ENCODE measurements at regions not wholly inside any gene's neighbourhood (a gene's known extent, or its start where the extent isn't known, plus 50 kb on each side); places are given as distances from the start of the nearest gene placed in this dataset.

DNA sequence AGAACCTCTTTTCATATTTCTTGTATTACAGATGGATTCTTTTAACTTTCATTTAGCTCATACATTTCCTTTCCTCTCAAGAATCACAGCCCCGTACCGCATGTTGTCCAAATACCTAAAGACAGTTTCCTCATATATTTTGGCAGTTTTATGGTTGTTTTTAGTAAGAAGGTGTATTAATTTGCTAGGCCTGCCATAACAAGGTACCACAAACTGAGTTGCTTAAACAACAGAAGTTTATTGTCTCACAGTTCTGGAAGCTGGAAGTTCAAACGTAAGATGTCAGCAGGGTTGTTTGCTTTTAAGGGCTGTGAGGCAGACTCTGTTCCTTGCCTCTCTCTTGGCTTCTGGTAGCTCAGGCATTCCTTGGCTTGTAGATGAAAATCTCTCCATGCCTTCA is 343.2 kb upstream of the TNP1 start:
- TF ChIP-seq, protein P1, sequence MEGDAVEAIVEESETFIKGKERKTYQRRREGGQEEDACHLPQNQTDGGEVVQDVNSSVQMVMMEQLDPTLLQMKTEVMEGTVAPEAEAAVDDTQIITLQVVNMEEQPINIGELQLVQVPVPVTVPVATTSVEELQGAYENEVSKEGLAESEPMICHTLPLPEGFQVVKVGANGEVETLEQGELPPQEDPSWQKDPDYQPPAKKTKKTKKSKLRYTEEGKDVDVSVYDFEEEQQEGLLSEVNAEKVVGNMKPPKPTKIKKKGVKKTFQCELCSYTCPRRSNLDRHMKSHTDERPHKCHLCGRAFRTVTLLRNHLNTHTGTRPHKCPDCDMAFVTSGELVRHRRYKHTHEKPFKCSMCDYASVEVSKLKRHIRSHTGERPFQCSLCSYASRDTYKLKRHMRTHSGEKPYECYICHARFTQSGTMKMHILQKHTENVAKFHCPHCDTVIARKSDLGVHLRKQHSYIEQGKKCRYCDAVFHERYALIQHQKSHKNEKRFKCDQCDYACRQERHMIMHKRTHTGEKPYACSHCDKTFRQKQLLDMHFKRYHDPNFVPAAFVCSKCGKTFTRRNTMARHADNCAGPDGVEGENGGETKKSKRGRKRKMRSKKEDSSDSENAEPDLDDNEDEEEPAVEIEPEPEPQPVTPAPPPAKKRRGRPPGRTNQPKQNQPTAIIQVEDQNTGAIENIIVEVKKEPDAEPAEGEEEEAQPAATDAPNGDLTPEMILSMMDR (IDR thresholded peaks at IDR 0.05; ENCODE audit: low read depth, low read length): no peak
- no peak overlapping the region for H3K4me3 ChIP-seq (ENCODE audit: low read depth, low read length)

DNA sequence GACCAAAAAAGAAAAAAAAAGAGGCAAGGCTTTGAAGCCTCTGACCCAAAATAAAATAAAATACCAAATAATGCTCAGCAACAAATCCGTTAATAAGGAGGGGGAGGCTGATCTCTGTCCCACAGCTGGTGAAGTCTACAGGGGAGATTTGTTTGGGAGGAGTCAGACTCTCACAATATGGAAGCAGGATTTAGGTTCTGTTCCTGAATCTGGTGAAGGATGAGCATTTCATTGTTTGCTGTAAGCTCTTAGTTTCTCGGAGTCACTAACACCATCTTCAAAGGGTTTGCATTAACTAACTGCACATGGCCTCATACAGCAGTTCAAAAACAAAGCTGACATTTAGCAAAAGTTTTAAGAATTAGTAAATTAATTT is 339.4 kb upstream of the TNP1 start:
- TF ChIP-seq, protein P1 (IDR thresholded peaks at IDR 0.05; ENCODE audit: low read depth, low read length): no peak
- no peak overlapping the region for H3K4me3 ChIP-seq (ENCODE audit: low read depth, low read length)

DNA sequence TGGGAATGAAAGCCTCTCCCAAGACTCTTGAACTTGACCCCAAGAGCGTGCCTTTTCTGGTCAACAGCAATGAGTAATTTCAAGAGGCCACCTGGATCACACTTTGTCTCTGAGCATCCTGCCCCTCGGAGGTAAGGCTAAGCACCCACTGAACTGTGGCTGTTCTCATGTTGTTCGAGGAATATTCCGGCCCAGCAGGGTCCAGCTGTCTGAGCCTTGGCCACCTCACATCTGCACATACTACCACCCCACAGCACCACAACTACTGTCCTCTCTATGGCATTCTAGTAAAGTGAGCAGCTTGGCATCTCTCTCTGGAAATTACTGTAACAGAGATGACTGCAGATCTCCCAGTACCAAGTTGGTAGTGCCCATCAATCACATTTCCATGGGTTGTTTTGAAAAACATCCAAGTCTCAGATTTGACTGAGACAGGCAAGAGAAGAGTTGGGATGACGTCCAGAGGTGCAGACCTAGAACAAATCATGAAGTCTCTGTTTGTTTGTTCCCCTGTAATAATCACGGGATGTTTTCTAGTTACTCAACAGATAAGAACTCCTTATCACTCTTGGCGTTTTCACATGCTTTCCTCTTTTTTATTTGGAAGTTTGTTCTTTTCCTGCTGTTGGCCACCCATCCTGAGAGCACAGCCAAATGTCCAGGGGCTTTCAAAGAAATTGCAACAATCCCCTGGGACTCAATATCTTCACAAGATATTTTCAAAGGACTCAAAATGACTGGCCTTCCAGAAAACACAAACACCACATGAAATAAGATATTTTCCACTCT is 336.0 kb upstream of the TNP1 start:
- no peak overlapping the region for H3K4me3 ChIP-seq (ENCODE audit: low read depth, low read length)
- TF ChIP-seq, protein P1 (IDR thresholded peaks at IDR 0.05; ENCODE audit: low read depth, low read length): no peak

DNA sequence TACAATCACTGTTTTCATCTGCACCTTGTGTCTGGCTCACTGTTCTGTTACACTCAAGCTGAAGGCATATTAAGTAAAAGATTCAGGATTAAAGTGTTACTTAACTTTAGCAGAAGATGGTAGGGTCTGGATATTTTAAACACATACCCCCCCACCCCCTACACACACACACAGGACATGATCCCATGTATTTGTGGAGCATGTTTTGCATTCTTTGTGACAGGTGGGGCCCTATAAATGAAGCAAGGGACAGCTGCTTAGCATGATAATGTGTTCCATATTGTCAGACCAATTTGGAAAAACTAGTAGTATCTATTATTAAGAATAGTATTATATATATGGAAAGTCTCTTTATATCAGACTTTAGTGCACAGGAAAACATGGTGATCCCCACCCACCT is 335.2 kb upstream of the TNP1 start:
- no peak overlapping the region for H3K4me3 ChIP-seq (ENCODE audit: low read depth, low read length)
- TF ChIP-seq, protein P1 (IDR thresholded peaks at IDR 0.05; ENCODE audit: low read depth, low read length): no peak

DNA sequence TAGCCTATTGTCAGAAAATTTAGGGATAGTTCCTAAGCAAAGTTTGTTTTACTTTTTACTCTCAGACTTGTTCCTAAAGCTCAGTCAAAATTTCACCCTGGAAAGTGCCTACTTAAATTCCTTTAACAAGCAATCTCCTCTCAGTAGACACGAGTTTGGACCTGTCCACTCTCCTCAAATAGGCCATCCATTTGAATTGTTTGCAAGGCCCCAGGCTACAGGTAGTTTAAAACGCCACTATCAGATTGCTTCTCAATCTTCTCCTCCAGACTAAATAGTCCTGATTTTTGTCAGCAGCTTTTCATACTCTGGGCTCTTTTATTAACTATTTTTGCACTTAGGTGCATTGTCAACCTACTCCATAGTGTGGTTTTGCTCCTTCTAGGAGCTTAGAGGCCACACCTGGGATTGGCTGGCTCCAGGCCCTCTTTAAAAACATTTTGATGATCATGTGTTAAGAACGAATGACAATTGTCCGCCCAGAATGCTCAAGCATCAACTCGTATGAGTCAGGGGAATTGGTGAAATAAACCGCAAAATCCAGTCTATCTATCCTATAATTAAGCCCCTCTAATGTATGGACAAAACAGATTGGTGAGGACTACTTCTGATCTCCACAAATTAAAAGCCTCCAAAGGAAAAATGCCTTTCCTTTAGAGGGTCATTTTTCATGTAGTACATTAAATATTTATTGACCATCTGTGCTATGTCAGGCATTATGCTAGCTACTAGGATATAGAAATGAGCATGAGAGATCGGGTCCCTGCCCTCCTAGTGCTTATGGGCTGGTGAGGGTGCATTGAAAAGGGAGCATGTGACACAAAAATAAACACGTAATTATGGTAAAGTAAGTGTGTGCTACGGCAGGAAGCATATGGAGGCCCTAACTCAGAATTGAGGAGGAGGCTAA is 333.8 kb upstream of the TNP1 start:
- no peak overlapping the region for H3K4me3 ChIP-seq (ENCODE audit: low read depth, low read length)
- TF ChIP-seq, protein P1 (IDR thresholded peaks at IDR 0.05; ENCODE audit: low read depth, low read length): no peak

DNA sequence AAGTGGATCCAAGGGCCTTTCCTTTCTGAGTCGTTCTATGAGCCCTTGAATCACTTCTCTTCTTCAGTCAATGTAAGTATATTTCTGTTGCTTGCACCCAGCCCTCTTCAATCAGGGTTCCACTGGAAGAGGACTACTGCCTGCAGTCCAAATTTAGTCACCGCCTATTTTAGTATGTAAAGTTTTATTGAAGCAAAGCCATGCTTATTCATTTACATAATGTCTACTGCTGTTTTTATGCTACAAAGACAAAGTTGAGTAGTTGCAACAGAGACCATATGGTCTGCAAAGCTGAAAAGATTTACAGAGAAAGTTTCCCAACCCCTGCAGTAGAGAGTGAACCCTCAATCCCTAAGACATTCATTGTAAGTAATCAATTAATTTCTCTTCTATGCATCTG is 332.5 kb upstream of the TNP1 start:
- TF ChIP-seq, protein P1 (IDR thresholded peaks at IDR 0.05; ENCODE audit: low read depth, low read length): no peak

DNA sequence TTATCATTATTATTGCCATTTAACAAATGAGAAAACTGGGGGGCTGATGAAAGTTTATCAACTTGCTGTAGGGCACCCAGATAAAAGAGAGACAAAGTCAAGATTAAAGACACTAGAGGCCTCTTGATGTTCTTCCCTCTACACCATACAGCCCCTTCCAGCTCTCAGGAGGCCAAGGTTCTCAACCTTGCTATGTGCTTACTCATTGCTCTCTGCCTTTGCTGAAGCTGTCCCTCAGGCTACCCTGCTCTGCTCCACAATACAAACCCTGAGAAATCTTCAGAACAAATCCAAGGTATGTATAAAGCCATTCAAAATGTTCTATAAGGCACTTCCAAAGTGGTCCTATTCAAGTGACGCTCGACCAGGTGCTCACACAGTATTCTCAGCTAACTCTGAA is 329.9 kb upstream of the TNP1 start:
- TF ChIP-seq, protein P1 (IDR thresholded peaks at IDR 0.05; ENCODE audit: low read depth, low read length): no peak
- H3K4me3 ChIP-seq (ENCODE audit: low read depth, low read length): no peak overlapping the region

More for the DNA sequence above, 332.5 kb upstream of the TNP1 start:
- H3K4me3 ChIP-seq (ENCODE audit: low read depth, low read length): no peak overlapping the region

All from WI38 (cell line).